Ecto neural progenitor cell (in vitro differentiated cells): ENCODE measurements at regions not wholly inside any gene's neighbourhood (a gene's known extent, or its start where the extent isn't known, plus 50 kb on each side); places are given as distances from the start of the nearest gene placed in this dataset.
"Not testable (repeated sequence)": the region's sequence is repeated elsewhere in the genome, so short reads cannot be mapped to it uniquely, and the experiment has no call there.

ENCODE experiments used
- DNase-seq: peaks from one replicate; pipeline ENCODE4 v3.0.0-alpha.2; 2018; ENCODE audit warnings: low spot score

DNA sequence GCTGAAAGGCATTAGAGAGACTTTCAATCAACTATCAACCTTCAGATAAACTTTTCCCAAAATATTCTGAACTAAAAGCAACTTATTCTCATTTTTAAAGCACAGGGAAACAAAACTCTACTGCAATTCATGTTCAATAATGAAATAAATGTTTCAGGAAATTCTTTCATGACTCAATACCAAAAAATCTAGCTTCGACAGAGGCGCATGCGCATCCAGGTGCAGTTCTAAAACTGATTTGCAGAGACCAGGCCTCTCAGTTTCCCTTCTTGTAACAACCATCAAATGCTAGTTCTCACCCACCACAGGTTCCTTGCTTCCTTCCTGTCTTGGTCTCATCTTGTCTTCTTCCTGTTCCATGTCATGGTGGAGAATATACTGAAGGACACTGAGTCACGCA is 55.3 kb upstream of the NRBF2 start:
- DNase-seq, result no peak

DNA sequence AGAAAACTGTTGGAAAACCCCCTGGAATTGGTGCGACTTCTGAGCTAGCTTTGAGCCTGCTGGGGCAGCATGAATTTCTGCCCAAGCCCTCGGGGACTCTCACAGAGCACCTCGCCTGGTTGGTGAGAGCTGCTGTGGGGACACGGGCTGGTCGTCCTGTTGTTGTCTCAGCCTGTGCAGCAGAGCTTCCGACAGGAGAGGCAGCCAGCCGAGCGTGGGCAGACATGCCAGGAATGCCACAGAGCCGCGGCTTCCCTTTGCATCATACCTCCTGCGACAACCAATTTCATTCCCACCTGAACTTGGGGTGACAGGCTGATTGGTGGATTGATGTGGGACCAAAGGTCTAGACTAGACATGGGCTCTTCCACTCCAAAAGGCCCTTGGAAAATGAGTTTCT is 60.2 kb upstream of the NRBF2 start:
- no peak for DNase-seq

GRCh38 chr10:63071145-63071544 is 62.0 kb upstream of the NRBF2 start:
- no peak for DNase-seq

- DNase-seq, result no peak
Observed at GRCh38 chr10:63069318-63069717, 63.8 kb upstream of the NRBF2 start.

GRCh38 chr10:63068246-63068645 is 64.9 kb upstream of the NRBF2 start:
- no peak for DNase-seq

DNA sequence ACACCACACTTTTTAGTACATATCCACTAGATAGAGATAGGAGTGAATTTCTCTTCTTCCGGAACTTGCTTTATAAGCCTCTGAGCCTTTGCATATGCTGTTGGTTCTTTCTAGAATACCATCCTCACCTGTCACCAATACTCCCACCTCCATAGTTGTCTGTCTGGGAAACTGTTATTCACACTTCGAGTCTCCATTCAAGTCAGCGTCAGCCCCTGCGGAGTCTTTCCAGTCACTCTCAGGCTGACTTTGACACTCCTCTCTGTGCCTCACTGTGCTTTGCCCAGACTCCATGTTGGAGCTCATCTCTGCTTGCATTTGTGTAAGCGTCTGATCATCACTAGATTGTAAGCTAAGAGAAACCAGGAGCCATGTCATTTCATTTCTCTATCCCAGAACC is 66.5 kb upstream of the NRBF2 start:
- DNase-seq, result no peak

DNA sequence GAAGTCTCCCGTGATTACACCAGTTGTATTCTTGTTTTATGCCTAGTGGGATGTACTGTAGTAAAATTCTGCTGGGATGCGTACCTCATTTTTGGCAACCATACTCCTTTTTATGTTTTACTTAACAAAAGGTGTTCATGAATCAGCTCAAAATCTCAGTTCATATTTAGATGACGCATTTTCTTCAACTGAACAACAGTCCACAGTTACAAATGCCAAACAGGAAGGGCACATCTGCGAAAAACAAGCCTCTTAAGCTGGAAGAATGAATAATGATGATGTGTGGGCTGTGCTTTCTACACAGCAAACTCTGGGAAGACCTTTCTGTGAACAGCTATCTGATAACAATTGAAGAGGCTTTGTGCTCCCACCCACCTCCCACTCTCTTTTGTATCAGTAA is 68.4 kb upstream of the NRBF2 start:
- DNase-seq, result no peak

GRCh38 chr10:63058236-63058635 is 74.9 kb upstream of the NRBF2 start:
- DNase-seq, result no peak

DNA sequence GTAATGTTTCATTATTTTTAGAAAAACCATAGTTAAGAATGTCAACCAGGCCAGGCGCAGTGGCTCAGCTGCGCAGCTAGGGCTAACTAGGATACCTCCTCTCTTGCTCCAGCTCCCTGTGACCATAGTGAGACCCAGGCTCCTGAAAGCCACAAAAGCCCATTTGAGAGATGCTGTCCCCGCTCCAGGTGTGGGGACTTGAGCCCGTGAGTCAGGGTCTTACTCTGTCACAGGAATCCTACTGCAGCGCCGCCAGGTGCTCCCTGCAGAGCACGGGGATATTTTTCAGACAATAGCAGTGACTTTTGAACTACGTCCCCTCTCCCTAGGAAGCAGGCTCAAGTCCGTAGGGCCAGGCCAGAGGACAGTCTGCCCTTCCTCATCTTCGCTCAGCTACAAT is 75.6 kb upstream of the NRBF2 start:
- no peak for DNase-seq

- no peak for DNase-seq
Observed at GRCh38 chr10:63055705-63056104, 77.4 kb upstream of the NRBF2 start.

DNA sequence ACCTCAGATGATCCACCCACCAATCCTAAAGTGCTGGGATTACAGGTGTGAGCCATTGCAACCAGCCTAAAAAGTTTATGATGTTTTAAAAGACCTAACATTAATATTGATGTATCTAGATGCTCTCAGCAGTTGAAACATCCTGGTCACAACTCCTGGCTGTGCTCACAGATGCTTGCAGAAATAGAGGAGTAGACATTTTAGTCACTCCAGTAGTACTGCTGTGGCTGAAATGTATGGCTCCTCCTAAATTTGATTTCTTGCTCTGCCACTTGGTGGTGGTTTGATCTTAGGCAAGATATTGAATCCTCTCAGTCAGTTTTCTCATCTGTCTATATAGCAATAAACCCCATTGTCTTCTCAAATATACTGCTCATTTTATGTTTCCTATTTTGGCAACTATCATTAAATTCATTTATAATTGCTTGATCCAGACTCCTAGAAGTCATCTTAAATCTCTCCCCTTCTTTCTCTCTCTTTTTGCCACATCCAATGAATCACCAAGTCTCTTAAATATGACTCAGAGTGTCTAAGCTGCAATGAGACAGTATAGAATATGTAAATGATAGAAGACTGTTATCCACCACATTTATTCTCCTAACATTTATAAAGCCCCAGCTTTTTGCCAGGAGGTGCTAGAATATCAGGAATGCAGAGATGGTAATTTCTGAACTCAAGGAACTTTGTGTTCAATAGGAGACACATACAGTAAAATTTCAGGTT is 78.1 kb upstream of the NRBF2 start:
- no peak for DNase-seq

DNA sequence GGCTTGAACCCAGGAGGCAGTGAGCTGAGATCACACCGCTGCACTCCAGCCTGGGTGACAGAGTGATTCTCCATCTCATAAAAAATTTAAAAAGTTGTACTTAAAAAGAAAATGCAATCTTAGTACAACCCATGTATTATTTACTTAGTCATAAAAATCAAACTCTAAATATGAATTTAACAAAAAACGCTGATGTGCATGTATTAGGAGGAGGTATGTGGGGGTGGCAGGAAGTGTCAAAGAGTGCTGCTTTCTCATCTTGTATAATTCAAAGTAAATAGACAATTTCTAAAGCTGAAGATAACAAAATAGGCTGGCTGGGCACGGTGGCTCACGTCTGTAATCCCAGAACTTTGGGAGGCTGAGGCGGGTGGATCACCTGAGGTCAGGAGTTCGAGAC is 81.0 kb upstream of the NRBF2 start:
- DNase-seq, result no peak

- DNase-seq, result no peak
Observed at GRCh38 chr10:63042256-63042655, 90.9 kb upstream of the NRBF2 start.

DNA sequence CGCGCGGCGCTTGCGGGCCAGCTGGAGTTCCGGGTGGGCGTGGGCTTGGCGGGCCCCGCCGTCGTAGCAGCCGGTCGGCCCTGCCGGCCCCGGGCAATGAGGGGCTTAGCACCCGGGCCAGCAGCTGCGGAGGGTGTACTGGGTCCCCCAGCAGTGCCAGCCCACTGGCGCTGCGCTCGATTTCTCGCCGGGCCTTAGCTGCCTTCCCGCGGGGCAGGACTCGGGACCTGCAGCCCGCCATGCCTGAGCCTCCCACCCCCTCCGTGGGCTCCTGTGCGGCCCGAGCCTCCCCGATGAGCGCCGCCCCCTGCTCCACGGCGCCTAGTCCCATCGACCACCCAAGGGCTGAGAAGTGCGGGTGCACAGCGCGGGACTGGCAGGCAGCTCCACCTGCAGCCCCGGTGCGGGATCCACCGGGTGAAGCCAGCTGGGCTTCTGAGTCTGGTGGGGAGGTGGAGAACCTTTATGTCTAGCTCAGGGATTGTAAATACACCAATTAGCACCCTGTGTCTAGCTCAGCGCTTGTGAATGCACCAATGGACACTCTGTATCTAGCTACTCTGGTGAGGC is 99.4 kb upstream of the NRBF2 start:
- DNase-seq, result not testable (repeated sequence)

DNA sequence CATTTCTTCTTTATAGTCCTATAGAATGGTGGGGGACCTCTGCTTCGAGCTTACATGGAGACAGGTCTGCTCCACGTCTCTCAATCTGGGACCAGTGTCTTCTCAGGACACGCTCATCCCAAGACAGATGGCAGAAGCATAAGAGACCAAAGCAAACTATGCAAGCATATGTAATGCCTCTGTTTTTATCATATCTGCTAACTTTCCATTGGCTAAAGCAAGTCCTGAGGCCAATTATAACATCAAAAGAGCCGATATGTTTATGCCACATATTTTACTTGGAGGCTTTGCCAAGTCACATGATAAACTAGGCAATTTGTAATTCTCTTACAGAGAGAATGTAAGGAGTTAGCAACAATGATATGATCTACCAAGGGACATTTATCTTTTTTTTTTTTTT is 102.6 kb upstream of the NRBF2 start:
- DNase-seq, result no peak

DNA sequence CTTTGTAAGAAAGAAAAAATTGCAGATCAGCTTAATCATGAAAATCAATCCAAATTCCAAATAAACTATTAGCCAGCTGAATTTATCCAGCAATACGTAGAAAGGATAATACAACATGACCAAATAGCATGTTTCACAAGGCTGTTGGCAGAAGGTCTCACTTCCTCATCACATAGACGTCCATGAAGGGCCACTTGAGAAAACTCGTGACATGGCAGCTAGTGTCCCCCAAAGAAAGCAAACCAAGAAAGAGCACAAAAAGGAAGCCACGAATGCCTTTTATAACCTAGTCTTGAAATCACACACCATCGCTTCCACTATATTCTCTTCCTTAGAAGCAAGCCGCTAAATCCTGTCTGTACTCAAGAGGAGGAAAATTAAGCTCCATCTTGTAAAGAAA is 105.6 kb upstream of the NRBF2 start:
- DNase-seq, result no peak

DNA sequence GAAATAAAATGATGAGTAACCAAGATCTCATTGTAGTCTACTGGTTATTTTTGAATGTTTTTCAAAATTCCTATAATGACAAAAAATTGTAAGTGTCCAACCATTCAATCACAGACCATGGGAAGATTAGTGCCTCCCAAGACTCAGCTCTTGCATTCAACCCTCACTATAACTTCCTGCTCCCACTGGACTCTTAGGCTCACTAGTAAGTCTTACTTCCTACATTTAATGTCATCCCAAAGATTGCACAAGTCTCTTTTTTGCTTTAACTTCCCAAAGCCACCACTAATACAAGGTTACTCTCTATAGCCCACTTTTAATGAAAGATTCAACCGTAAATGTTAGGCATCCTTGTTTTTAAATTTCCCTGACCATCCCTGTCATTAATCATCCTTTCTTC is 111.9 kb upstream of the NRBF2 start:
- no peak for DNase-seq

DNA sequence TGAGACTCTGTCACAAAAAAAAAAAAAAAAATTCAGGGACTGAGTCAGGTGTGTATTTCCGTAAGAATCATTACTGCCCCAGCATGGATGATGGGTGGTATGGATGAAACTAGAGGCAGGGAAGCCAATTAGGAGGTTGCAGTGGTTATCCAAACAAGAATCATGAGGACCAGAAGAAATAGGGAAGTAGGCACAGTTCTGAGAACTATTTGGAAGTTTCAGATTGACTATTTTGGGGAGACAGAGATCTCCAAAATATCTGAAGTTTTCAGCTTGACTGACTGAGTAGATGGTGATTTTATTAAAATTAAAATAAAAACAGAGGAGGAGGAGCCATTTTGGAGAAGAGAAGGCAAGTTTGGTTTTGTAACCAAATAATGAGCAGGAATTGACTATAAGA is 119.4 kb upstream of the NRBF2 start:
- DNase-seq, result no peak

GRCh38 chr10:63012623-63013022 is 120.5 kb upstream of the NRBF2 start:
- DNase-seq, result no peak

DNA sequence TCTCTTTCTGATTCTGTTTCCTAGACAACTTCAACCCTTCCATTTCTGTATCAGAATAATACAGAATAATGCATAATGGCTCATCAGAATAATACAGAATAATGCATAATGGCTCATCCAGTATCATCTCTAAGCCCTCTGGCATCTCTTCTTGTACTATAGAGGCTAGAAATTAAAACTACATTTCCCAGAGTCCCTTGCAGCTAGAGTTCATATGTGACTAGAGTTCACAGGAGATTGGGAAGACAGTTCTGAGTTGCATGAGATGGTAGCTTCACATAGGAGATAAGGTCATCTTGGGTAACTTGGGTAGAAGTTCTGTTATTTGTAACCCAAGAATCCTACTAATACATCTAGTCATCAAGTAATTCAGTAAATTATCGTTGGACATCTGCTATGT is 122.9 kb upstream of the NRBF2 start:
- DNase-seq, result no peak

DNA sequence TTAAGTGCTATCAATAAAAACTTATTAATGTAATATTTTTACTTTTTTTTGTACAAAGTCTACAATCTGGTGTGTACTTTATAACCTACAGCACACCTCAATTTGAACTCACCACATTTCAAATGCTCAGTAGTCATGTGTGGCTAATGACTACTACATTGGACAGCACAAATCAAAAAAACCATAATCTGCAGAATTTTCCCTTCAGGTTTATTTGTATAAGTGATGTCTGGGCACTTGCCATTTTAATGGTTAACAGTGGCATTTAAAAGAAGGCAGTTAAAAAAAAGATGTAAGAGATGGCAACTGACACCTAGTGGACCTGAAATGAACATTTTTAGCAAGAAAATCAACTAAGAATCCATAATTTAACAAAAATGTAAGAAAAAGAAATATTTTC is 124.6 kb upstream of the NRBF2 start:
- DNase-seq, result no peak

DNA sequence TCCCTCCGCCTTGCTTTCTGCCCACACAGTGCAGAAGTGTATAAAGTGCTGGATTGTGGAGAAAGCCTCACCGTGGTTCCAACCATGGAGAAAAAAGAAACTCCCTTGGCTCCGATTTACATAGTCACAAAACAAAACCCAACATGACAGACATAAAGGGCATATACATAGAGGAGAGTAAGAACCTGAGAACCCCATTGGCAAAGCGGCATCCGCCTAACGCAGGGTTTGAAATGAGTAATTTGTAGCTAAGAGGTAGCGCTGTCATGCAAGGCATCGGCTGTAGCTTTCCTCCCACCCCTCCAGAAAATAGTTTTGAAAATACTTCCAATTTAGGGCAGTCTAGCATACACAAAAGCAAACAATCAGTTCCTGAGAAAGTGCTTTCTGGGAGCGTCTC is 126.0 kb upstream of the NRBF2 start:
- DNase-seq, result no peak

DNA sequence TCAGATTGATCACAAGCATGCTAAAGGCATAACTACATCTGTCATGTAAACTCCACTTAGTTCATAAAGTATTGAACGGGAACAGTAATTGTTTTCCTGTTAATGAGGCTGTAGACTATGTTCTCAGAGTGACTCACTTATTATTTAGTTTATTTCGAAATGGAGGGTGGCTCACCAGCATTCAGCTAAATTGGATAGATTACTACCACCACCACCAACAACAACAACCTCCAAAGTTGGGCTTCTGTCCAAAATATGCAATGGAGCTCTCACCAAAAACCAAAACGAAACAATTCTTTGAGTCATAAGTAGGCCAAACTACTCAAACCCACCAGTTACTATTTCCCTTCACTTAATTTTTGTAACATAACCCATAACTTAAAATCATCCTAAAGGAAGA is 127.9 kb upstream of the NRBF2 start:
- no peak for DNase-seq

DNA sequence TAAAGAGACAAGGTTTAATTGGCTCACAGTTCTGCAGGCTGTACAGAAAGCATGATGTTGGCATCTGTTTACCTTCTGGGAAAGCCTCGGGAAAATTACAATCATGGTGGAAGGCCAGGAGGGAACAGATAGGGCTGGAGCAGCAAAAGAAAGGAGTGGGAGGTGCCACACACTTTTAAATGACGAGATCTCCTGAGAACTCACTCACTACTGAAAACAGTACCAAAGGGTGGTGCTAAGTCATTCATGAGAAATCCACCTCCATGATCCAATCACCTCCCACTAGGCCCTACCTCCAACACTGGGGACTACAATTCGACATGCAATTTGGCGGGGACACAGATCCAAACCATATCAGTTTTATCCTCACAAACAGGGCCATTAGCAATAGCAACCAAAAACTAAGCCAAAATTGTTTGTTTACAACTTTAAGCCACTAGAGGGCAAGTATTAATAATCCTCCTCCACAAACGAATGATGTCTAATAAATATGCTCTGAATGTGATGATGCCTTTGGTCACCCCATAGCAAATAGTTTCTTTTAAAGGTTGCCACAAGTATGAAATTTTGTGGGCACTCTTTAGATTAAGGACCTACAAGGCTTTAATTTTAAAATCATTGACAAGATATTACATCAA is 129.2 kb upstream of the NRBF2 start:
- DNase-seq, result no peak
